ENCODE measurements at regions not wholly inside any gene's neighbourhood (a gene's known extent, or its start where the extent isn't known, plus 50 kb on each side); places are given as distances from the start of the nearest gene placed in this dataset.

GRCh38 chr1:22273686-22274681 is 131.1 kb upstream of the WNT4 start:
- no peak for DNase-seq (ENCODE audit: low spot score)
- no peaks in the 10 kb centered on the region for H3K36me3 ChIP-seq
- H3K4me1 ChIP-seq = no peaks in the 10 kb centered on the region
- H3K4me3 ChIP-seq = no peak overlapping the region
- H3K9me3 ChIP-seq = no peaks in the 10 kb centered on the region
- H3K27me3 ChIP-seq = no peaks in the 10 kb centered on the region
- TF ChIP-seq, protein P1, sequence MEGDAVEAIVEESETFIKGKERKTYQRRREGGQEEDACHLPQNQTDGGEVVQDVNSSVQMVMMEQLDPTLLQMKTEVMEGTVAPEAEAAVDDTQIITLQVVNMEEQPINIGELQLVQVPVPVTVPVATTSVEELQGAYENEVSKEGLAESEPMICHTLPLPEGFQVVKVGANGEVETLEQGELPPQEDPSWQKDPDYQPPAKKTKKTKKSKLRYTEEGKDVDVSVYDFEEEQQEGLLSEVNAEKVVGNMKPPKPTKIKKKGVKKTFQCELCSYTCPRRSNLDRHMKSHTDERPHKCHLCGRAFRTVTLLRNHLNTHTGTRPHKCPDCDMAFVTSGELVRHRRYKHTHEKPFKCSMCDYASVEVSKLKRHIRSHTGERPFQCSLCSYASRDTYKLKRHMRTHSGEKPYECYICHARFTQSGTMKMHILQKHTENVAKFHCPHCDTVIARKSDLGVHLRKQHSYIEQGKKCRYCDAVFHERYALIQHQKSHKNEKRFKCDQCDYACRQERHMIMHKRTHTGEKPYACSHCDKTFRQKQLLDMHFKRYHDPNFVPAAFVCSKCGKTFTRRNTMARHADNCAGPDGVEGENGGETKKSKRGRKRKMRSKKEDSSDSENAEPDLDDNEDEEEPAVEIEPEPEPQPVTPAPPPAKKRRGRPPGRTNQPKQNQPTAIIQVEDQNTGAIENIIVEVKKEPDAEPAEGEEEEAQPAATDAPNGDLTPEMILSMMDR (IDR thresholded peaks at IDR 0.05) = no peak
- no peak overlapping the region for H3K27ac ChIP-seq

GRCh38 chr1:22275167-22275566 is 132.3 kb upstream of the WNT4 start:
- DNase-seq (ENCODE audit: low spot score) = no peak
- no peak overlapping the region for H3K4me3 ChIP-seq
- H3K9me3 ChIP-seq = no peaks in the 10 kb centered on the region
- no peaks in the 10 kb centered on the region for H3K4me1 ChIP-seq
- H3K27me3 ChIP-seq = no peaks in the 10 kb centered on the region
- TF ChIP-seq, protein P1 (IDR thresholded peaks at IDR 0.05) = no peak
- H3K27ac ChIP-seq = no peak overlapping the region
- H3K36me3 ChIP-seq = no peaks in the 10 kb centered on the region

- TF ChIP-seq, protein P1 (IDR thresholded peaks at IDR 0.05) = peak; percentile 64 to 83
- Histone ChIP-seq H3K27me3 (no peaks in the 10 kb centered on the region), H3K9me3 (no peaks in the 10 kb centered on the region), H3K4me3 (no peak overlapping the region), H3K4me1 (no peaks in the 10 kb centered on the region), H3K36me3 (no peaks in the 10 kb centered on the region), H3K27ac (no peak overlapping the region)
- no peak for DNase-seq (ENCODE audit: low spot score)
These were observed 132.9 kb upstream of the WNT4 start for GRCh38 chr1:22275626-22276395.

- no peaks in the 10 kb centered on the region for H3K27me3 ChIP-seq
These were observed 133.5 kb upstream of the WNT4 start for GRCh38 chr1:22276396-22276748.

DNA sequence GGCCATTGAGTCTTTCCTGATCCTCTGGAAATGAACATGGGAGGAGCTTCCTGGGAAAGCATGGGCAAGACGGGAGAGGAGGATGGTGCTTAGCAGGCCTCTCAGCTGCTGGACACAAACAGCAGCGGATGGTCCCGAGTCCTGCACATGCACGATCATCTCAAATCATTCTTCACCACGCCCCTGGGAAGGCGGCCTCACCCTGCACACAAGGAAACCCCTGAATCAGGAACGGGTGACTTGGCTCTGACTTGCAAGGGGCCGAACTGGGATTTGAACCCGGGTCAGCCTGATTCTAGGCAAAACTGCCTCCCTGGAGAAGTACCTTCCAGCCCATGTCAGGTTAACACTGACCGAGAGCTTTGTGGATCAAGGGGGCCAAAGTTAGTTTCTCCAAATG is 134.8 kb upstream of the WNT4 start:
- TF ChIP-seq, protein P1 (IDR thresholded peaks at IDR 0.05) = no peak
- Histone ChIP-seq H3K27me3 (no peaks in the 10 kb centered on the region), H3K4me3 (no peak overlapping the region), H3K36me3 (no peaks in the 10 kb centered on the region), H3K4me1 (no peaks in the 10 kb centered on the region), H3K27ac (no peak overlapping the region), H3K9me3 (no peaks in the 10 kb centered on the region)
- no peak for DNase-seq (ENCODE audit: low spot score)

More at GRCh38 chr1:22276396-22276748, 133.5 kb upstream of the WNT4 start:
- DNase-seq (ENCODE audit: low spot score) = no peak
- no peaks in the 10 kb centered on the region for H3K36me3 ChIP-seq
- H3K27ac ChIP-seq = no peak overlapping the region
- no peaks in the 10 kb centered on the region for H3K4me1 ChIP-seq
- no peak overlapping the region for H3K4me3 ChIP-seq
- TF ChIP-seq, protein P1 (IDR thresholded peaks at IDR 0.05) = no peak
- H3K9me3 ChIP-seq = no peaks in the 10 kb centered on the region
